ENCODE measurements at regions not wholly inside any gene's neighbourhood (a gene's known extent, or its start where the extent isn't known, plus 50 kb on each side); places are given as distances from the start of the nearest gene placed in this dataset.

DNA sequence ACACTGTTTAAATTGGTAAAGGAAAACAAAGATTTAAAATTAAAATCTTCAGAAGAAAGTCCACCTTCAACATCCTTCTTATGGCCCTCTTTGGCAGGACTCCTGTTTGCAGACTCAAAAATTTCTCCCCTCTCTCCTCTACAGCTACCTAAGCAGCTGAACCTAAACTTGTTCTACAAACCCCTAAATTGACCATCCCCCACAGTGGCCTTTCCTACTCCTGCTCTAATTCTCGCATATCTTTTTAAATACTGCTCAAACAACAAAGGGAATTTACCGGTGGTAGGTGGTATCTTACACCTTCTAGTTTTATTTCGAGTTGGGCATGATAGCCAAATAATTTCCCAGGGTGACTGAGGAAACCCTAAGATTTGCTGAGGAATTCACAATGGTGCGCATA is 53.5 kb upstream of the PDC start:
- TF ChIP-seq, protein P1, sequence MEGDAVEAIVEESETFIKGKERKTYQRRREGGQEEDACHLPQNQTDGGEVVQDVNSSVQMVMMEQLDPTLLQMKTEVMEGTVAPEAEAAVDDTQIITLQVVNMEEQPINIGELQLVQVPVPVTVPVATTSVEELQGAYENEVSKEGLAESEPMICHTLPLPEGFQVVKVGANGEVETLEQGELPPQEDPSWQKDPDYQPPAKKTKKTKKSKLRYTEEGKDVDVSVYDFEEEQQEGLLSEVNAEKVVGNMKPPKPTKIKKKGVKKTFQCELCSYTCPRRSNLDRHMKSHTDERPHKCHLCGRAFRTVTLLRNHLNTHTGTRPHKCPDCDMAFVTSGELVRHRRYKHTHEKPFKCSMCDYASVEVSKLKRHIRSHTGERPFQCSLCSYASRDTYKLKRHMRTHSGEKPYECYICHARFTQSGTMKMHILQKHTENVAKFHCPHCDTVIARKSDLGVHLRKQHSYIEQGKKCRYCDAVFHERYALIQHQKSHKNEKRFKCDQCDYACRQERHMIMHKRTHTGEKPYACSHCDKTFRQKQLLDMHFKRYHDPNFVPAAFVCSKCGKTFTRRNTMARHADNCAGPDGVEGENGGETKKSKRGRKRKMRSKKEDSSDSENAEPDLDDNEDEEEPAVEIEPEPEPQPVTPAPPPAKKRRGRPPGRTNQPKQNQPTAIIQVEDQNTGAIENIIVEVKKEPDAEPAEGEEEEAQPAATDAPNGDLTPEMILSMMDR (conservative IDR thresholded peaks at IDR 0.05) = no peak
- TF ChIP-seq EZH2 (IDR thresholded peaks at IDR 0.05; ENCODE audit: low read depth) = no peak
